LNCaP clone FGC (cell line): ENCODE measurements at regions not wholly inside any gene's neighbourhood (a gene's known extent, or its start where the extent isn't known, plus 50 kb on each side); places are given as distances from the start of the nearest gene placed in this dataset.

Experiments
- DNase-seq: peaks from one replicate; pipeline ENCODE4 v3.0.0-alpha.2; 2011; ENCODE audit warnings: low read depth
- H3K4me3 ChIP-seq: 2 replicates; pipeline ENCODE4 v1.5.1; 2011; ENCODE audit warnings: mild to moderate bottlenecking, low read depth, low read length, control low read depth
- CTCF ChIP-seq: IDR thresholded peaks from 2 replicates; pipeline ENCODE4 v1.5.1; 2012; ENCODE audit warnings: mild to moderate bottlenecking; ENCODE audit not compliant: control insufficient read depth, insufficient read depth; ENCODE audit errors: extremely low read depth

DNA sequence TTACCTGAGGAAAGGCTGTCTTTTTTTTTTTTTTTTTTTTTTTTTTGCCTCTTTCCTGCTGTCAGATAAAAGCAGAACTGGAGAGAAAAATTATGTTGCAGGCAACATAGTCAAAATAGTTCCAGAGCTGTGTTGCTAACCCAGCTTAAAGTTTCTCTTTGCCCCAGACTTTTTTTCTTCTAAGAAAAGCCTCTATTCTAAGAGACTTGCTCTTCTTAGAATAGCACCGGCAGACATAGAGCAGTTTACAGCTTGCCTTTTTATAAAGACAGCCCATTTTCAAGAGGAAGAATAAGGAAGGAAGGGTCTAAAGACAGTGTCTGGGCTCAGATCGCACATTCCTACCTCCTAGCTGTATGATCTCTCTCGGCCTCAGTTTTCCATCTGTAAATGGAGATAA, 88.7 kb downstream of the TENT5C start:
- no peak for DNase-seq
- no peak for TF ChIP-seq CTCF
- no peak overlapping the region for H3K4me3 ChIP-seq

- H3K4me3 ChIP-seq: no peak overlapping the region
- DNase-seq: no peak
- no peak for TF ChIP-seq CTCF
Measured at GRCh38 chr1:117695796-117696490, 90.1 kb downstream of the TENT5C start.

DNA sequence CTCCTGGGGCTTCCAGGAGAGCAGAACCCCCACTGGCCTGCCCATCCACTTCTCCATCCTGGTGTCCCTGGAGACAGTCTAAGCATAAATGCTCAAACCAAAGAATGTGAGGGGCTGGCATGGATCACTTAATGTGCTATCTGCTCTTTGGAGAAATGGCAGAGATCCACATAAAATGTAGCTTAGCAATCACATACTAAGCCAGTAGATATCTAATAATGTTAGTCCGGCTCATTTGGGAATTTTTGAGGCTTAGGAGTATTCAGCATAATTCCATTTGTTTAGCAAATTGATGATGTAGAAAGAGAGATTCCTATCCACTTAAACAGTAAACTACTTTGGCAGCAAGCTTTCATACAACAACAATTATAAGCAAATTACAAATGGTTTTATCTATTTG, 90.7 kb downstream of the TENT5C start:
- no peak for TF ChIP-seq CTCF
- no peak overlapping the region for H3K4me3 ChIP-seq
- no peak for DNase-seq

GRCh38 chr1:117697220-117697781, 91.5 kb downstream of the TENT5C start:
- DNase-seq: no peak
- TF ChIP-seq CTCF: no peak

GRCh38 chr1:117698398-117699160, 92.7 kb downstream of the TENT5C start:
- no peak for DNase-seq
- no peak for TF ChIP-seq CTCF
- no peak overlapping the region for H3K4me3 ChIP-seq

More at GRCh38 chr1:117697220-117697781, 91.5 kb downstream of the TENT5C start:
- no peak overlapping the region for H3K4me3 ChIP-seq

- TF ChIP-seq CTCF: no peak
- DNase-seq: no peak
- no peak overlapping the region for H3K4me3 ChIP-seq
Measured at GRCh38 chr1:117699953-117700352, 94.1 kb downstream of the TENT5C start.

DNA sequence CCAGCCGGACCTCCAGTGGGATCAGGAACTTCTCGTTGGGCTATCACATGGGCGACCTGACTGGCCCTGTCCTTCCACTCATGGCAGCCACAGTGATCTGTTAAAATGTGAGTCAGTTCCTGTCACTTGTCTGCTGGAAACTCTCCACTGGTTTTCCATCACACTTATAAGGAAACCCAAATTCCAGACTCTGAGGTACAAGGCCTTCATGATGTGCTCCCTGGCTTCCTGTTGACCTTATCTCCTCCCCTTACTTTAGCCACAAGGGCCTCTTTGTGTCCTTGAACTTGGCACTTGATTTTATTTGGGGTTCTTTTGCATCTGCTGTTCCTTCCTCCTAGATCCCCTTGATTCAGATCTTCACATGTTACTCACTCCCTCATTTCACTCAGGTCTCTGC, 96.8 kb downstream of the TENT5C start:
- no peak for TF ChIP-seq CTCF
- no peak overlapping the region for H3K4me3 ChIP-seq
- no peak for DNase-seq
